ENCODE measurements at regions not wholly inside any gene's neighbourhood (a gene's known extent, or its start where the extent isn't known, plus 50 kb on each side); places are given as distances from the start of the nearest gene placed in this dataset.

- ATAC-seq (ENCODE audit: low read depth), result no peak
- H3K9me3 Mint-ChIP-seq, result peaks cover 2% of the 10 kb centered on the region
- no peaks in the 10 kb centered on the region for H3K36me3 Mint-ChIP-seq
These were observed 170.5 kb downstream of the VEGFA start for GRCh38 chr6:43940393-43941087.

GRCh38 chr6:43940071-43940392, 170.0 kb downstream of the VEGFA start:
- ATAC-seq (ENCODE audit: low read depth) (no peak), DNase-seq (ENCODE audit: low spot score in 2 of 2) (no peak)
- Mint-ChIP-seq H3K27me3 (peaks cover 3% of the 10 kb centered on the region), H3K4me1 (peaks cover 3% of the 10 kb centered on the region), H3K4me3 (no peak overlapping the region), H3K36me3 (no peaks in the 10 kb centered on the region), H3K27ac (no peak overlapping the region), H3K9me3 (peaks cover 2% of the 10 kb centered on the region)

More at GRCh38 chr6:43940393-43941087, 170.5 kb downstream of the VEGFA start:
- Mint-ChIP-seq H3K27me3 (peaks cover 3% of the 10 kb centered on the region), H3K4me3 (no peak overlapping the region), H3K4me1 (peaks cover 3% of the 10 kb centered on the region), H3K27ac (no peak overlapping the region)
- no peak for DNase-seq (ENCODE audit: low spot score in 2 of 2)

DNA sequence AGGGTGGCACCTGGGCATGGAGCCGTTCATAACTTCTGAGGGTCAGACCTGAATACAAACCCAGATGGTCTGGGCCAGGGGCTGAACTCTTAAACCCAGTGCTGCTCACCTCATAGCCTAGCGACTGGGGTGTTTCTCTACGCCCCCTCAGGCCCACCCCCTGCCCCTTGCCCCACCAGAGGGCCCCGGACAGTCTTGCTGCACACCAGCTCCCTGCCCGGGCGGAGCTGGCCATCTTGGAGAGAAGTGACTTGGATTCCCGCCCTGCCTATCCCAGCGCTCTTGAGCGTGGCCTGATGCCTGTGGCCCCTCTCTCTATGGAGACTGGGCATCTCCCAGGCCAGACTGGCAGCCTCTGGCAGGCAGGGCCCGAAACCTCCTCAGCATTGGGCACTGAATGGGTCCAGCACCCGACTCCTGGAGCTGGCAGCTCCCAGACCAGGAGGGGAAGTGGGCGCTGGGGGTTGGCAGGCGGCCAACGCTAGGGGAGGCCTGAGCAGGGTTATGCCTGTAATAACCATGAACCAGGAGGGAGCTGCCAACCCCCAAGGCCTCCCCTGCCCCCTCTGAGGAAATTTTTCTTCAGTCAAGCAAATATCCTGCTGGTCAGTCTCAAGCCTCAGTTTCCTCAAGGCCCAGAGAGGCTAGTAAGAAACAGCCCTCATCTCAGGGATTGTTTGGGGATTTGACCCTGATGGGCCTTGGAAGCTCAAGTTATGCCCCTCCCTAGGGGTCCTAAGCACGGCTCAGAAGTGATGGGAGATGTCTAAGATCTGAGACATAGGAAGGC, 169.5 kb downstream of the VEGFA start:
- H3K4me1 Mint-ChIP-seq, result peaks cover 3% of the 10 kb centered on the region
- no peak for DNase-seq (ENCODE audit: low spot score in 2 of 2)
- H3K27me3 Mint-ChIP-seq, result peaks cover 3% of the 10 kb centered on the region
- H3K36me3 Mint-ChIP-seq, result no peaks in the 10 kb centered on the region
- no peak for ATAC-seq (ENCODE audit: low read depth)
- H3K9me3 Mint-ChIP-seq, result peaks cover 2% of the 10 kb centered on the region
- no peak overlapping the region for H3K27ac Mint-ChIP-seq
- no peak overlapping the region for H3K4me3 Mint-ChIP-seq

DNA sequence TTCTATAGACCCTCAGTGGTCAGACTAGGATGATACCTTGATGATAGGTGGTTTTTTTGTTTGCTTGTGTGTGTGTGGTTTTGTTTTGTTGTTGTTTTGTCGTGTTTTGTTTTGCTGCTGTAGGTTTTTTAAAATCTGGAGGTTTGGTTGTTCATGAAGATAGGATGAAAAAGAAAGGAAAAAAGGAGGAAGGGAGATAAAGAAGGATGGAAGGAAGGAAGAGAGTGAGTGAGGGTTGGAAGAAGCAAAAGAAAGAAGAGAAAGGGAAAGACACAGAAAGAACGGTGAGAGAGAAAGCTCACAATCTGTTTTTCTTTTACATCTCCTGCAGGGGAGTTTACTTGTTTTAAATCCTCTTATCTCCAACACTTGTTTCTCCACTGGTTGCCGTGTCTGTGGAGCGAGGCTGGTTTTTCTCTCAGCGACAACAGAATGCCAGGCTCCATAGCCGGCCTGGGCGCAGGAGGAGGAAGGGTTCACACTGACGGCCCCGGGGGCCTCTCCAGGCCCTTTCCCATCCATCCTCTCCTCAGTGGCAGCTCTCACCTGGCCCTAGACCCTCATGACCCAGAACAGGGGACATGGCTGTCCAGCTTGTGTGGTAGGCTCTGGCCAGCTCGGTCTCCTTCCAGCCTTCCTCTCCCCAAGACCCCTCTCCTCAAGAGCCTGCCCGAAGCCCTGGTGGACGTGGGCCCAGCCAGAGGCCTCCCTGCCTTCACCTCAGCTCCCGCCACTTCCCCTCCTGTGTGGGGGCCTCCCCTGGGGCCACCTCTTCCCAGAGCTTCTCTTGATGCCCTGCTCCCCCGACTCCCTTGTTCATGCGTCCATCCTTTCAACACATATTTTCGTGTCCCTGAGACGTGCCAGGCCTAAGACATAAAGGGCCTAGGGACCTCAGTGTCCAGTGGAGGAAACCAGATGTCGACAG, 168.4 kb downstream of the VEGFA start:
- no peak for ATAC-seq (ENCODE audit: low read depth)
- DNase-seq (ENCODE audit: low spot score in 2 of 2), result no peak
- Mint-ChIP-seq H3K4me1 (peaks cover 3% of the 10 kb centered on the region), H3K27ac (no peak overlapping the region), H3K36me3 (no peaks in the 10 kb centered on the region), H3K9me3 (peaks cover 2% of the 10 kb centered on the region), H3K27me3 (peaks cover 3% of the 10 kb centered on the region), H3K4me3 (no peak overlapping the region)

DNA sequence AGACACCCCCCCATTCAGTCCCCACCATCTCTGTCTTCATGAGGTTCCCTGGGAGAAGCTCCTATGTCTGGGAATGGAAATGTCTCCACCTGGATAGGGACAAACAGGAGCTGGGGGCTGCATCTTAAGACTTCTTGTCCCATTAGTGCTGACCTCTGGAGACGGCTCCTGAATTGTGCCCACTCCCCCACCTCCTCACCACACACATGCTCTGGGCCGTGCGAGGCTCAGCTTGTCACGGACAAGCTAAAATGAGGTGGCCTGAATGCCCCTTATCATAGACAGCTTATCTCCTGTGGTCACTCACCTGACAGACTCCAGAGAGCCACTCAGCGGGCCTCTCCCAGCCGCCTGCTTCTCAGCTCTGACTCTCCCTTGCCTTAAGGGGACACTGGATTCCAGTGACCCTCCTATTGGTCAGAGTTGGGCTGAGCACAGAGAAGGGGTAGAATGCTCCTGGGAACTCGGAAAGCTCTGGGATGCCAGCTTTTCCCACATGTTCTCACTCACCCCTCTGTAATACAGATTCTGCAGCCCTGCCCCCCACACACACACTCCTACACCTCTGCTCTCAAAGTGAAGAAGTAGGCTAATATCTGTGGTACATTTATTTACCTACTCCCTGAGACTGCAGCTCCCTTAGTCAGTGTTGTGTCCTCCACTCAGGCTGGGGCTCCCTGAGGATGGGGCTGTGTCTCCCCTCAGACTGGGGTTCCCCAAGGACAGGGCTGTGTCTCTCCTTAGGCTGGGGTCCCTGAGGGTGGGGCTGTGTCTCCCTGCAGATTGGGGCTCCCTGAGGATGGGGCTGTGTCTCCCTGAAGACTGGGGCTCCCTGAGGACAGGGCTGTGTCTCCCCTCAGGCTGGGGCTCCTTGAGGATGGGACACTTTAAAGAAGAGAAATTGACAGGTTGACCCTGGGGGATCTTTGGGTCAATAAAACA, 167.5 kb downstream of the VEGFA start:
- no peak for DNase-seq (ENCODE audit: low spot score in 2 of 2)
- Mint-ChIP-seq H3K4me3 (no peak overlapping the region), H3K27ac (no peak overlapping the region), H3K9me3 (no peaks in the 10 kb centered on the region), H3K36me3 (no peaks in the 10 kb centered on the region), H3K27me3 (peaks cover 3% of the 10 kb centered on the region), H3K4me1 (peaks cover 3% of the 10 kb centered on the region)
- no peak for ATAC-seq (ENCODE audit: low read depth)

- Mint-ChIP-seq H3K27me3 (peaks cover 3% of the 10 kb centered on the region), H3K9me3 (no peaks in the 10 kb centered on the region), H3K4me3 (no peak overlapping the region), H3K4me1 (peaks cover 3% of the 10 kb centered on the region), H3K36me3 (no peaks in the 10 kb centered on the region), H3K27ac (no peak overlapping the region)
- DNase-seq (ENCODE audit: low spot score in 2 of 2), result no peak
- ATAC-seq (ENCODE audit: low read depth), result no peak
These were observed 166.5 kb downstream of the VEGFA start for GRCh38 chr6:43936476-43936875.

DNA sequence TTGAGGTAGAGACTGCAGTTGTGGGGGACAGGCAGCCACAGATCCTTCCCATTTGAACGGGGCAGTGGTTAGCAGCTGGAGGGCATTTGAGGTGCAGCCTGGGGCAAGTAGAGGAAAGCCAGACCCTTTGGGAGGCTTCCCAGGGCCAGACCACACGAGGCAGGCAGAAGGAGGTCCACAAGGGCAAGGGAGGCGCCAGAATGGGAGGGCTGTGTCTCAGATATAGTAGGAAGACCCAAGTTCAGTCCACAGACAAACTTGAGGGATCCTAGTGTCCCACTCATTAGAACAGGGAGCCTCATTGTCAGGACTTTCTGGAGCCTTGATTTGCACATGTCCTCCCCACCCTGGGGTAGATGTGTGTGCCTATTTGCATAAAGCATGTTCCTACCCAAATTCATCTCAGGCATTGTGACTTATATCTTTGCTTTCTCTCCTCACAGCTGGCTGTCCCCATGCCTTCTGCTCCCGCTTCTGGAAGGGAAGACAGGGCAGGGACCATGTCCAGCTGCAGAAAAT, 166.0 kb downstream of the VEGFA start:
- peaks cover 3% of the 10 kb centered on the region for H3K4me1 Mint-ChIP-seq
- H3K9me3 Mint-ChIP-seq, result no peaks in the 10 kb centered on the region
- no peaks in the 10 kb centered on the region for H3K36me3 Mint-ChIP-seq
- H3K4me3 Mint-ChIP-seq, result no peak overlapping the region
- H3K27me3 Mint-ChIP-seq, result peaks cover 3% of the 10 kb centered on the region
- ATAC-seq (ENCODE audit: low read depth) (no peak), DNase-seq (ENCODE audit: low spot score in 2 of 2) (no peak)
- H3K27ac Mint-ChIP-seq, result no peak overlapping the region

- Mint-ChIP-seq H3K4me3 (no peak overlapping the region), H3K36me3 (no peaks in the 10 kb centered on the region), H3K9me3 (no peaks in the 10 kb centered on the region), H3K27me3 (peaks cover 3% of the 10 kb centered on the region), H3K4me1 (peaks cover 3% of the 10 kb centered on the region), H3K27ac (no peak overlapping the region)
- ATAC-seq (ENCODE audit: low read depth) (no peak), DNase-seq (ENCODE audit: low spot score in 2 of 2) (no peak)
These were observed 165.0 kb downstream of the VEGFA start for GRCh38 chr6:43934803-43935602.

GRCh38 chr6:43934183-43934802, 164.3 kb downstream of the VEGFA start:
- peaks cover 3% of the 10 kb centered on the region for H3K4me1 Mint-ChIP-seq
- peaks cover 3% of the 10 kb centered on the region for H3K27me3 Mint-ChIP-seq
- H3K36me3 Mint-ChIP-seq, result no peaks in the 10 kb centered on the region
- H3K4me3 Mint-ChIP-seq, result no peak overlapping the region
- no peak for ATAC-seq (ENCODE audit: low read depth)
- no peaks in the 10 kb centered on the region for H3K9me3 Mint-ChIP-seq
- no peak overlapping the region for H3K27ac Mint-ChIP-seq
- no peak for DNase-seq (ENCODE audit: low spot score in 2 of 2)

DNA sequence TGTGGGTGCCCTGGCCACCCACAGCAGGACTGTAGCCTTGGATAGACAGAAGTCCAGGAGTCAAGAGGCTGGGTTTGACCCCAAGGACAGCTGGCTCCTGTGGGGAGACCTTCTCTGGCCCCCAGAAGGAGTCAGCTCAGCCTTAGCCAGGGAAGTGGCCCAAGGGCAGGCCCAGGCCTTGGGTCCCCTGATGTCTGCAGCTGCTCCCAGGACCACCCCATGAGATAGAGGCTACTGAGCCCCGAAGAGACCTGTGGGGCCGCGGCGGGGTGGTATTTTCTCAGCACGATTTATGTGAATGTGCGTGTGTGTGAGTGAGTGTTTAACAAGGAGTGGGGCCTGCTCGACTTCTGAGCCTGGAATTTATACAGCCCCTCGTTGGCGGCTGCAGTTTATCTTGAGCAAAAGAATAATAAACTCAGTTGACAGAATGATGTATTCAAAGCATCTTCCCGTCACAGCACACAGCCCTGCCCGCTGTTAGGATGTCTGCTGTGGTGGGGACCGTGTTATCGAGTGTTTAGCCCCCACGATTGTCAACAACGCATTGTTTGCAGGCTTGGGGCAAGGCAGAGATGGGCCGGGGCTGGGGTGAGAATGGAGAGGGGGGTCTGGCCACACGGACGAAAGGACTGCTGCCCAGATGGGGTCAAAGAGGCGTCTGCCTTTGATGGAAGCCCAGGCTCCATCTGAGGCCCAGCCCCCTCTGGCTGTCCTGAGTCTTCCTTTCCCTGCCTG, 163.3 kb downstream of the VEGFA start:
- peaks cover 3% of the 10 kb centered on the region for H3K27me3 Mint-ChIP-seq
- no peak for DNase-seq (ENCODE audit: low spot score in 2 of 2)
- no peak for ATAC-seq (ENCODE audit: low read depth)
- H3K36me3 Mint-ChIP-seq, result no peaks in the 10 kb centered on the region
- H3K4me1 Mint-ChIP-seq, result peaks cover 6% of the 10 kb centered on the region
- H3K4me3 Mint-ChIP-seq, result no peak overlapping the region
- no peaks in the 10 kb centered on the region for H3K9me3 Mint-ChIP-seq
- H3K27ac Mint-ChIP-seq, result no peak overlapping the region

DNA sequence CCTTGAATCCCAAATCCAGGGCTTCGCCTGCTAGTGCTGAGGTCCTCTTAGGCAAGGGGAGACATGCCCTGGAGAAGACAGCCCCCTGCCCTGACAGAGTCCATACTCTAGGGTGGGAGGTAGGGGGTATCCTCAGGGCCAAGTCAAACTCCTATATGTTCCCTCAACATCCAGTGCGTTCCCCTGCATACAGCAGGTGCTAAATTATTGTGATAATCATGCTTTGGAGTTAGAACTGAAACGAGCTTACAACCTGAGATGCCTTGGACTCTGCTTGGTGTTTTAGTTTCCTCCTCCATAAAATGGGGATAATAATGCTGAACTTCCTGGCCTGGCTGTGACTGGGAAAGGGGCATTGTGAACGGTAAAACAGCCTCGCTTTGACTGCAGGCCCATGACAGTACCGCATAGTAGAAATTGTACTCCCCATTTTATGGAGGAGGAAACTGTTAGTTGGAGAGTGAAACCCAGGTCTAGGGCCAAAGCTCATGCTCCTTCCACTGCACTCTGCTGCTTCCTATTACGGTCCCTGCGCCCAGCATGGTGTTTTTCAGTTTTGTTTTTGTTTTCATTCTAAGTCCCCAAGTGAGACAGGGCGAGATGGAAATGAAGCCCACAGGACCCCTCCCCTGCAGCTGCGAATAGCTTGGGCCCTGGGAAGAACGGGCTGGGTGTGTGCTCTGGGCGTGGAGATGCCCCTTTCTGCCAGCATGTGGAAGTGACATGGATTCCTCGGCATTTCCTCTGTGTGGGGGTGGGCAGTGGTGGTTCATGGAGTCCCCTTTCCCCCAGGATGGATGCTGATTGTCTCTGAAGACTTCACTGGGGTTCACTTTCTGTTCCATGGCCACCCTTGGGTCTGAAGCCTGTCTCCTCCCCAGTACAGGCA, 162.5 kb downstream of the VEGFA start:
- DNase-seq (ENCODE audit: low spot score in 2 of 2), result no peak
- Mint-ChIP-seq H3K27me3 (no peaks in the 10 kb centered on the region), H3K36me3 (no peaks in the 10 kb centered on the region), H3K4me1 (peaks cover 11% of the 10 kb centered on the region), H3K4me3 (no peak overlapping the region), H3K9me3 (no peaks in the 10 kb centered on the region), H3K27ac (no peak overlapping the region)
- no peak for ATAC-seq (ENCODE audit: low read depth)

All from memory B cell (primary cell).